ENCODE measurements at regions not wholly inside any gene's neighbourhood (a gene's known extent, or its start where the extent isn't known, plus 50 kb on each side); places are given as distances from the start of the nearest gene placed in this dataset.

DNA sequence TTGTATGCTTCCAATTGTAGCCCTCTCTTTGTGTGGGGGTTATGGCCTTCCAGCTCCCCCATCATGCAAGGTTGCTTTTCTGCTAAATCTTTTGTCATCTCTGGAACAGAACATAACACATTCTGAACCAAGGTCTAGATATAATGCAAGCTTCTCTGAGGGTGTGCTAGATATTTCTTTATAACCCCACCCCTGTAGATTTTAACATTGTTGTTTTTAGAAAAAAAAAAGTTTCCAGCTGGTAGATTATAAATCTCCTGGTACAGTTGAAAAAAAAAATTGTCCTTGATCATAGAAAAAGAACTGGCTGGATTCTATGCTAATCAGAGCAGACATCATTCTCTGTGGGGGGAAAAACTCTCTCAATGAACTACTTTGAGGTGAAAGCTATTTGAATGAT lies 363.3 kb downstream of the METTL15 start:
- TF ChIP-seq, protein P1, sequence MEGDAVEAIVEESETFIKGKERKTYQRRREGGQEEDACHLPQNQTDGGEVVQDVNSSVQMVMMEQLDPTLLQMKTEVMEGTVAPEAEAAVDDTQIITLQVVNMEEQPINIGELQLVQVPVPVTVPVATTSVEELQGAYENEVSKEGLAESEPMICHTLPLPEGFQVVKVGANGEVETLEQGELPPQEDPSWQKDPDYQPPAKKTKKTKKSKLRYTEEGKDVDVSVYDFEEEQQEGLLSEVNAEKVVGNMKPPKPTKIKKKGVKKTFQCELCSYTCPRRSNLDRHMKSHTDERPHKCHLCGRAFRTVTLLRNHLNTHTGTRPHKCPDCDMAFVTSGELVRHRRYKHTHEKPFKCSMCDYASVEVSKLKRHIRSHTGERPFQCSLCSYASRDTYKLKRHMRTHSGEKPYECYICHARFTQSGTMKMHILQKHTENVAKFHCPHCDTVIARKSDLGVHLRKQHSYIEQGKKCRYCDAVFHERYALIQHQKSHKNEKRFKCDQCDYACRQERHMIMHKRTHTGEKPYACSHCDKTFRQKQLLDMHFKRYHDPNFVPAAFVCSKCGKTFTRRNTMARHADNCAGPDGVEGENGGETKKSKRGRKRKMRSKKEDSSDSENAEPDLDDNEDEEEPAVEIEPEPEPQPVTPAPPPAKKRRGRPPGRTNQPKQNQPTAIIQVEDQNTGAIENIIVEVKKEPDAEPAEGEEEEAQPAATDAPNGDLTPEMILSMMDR (IDR thresholded peaks at IDR 0.05; ENCODE audit: extremely low read depth in 1 of 2, insufficient read depth in 1 of 2, low read depth in 1 of 2, low read length in 2 of 2) = no peak
- TF ChIP-seq POLR2A (IDR thresholded peaks at IDR 0.05; ENCODE audit: low read depth, low read length) = no peak
- TF ChIP-seq EZH2 (IDR thresholded peaks at IDR 0.05; ENCODE audit: borderline replicate concordance, low read depth, low read length, severe bottlenecking) = no peak
- no peak for TF ChIP-seq POLR2AphosphoS5 (IDR thresholded peaks at IDR 0.05; ENCODE audit: insufficient read depth, low read depth, low read length)
- no peak for TF ChIP-seq JUN (IDR thresholded peaks at IDR 0.05; ENCODE audit: borderline replicate concordance, insufficient read depth, insufficient read length, low read depth)
- TF ChIP-seq MYC (IDR thresholded peaks at IDR 0.05; ENCODE audit: low read depth, low read length) = no peak
